Naive thymus-derived CD8-positive, alpha-beta T cell (primary cell): ENCODE measurements at regions not wholly inside any gene's neighbourhood (a gene's known extent, or its start where the extent isn't known, plus 50 kb on each side); places are given as distances from the start of the nearest gene placed in this dataset.

Source experiments
- ATAC-seq, 2 donors: fragments of 150-1000 bp; cut with Tn5 transposase in 1 of 2; sonication (Bioruptor Pico), chemical (Tn5 transposase) in 1 of 2; 1 replicate in 1 of 2; 2 replicates in 1 of 2; pipeline ENCODE4 v1.10.0; 2021; ENCODE audit warnings: mild to moderate bottlenecking in 2 of 2, moderate library complexity in 2 of 2
- POLR2A ChIA-PET: fragments of 350-600 bp; sonication (Branson Sonifier 250); formaldehyde crosslinking; loops from one replicate; lab custom pipeline; 2021; ENCODE audit warnings: antibody characterized with exemption; lab: Charles Lee
- DNase-seq, 10 donors: peaks; one replicate each; pipeline versions ENCODE4 v3.0.0 to v3.0.0-alpha.2; 2020 to 2022
- H3K27ac Mint-ChIP-seq, 10 donors: one replicate each; pipeline ENCODE4 v1.8.0; 2020 to 2022; ENCODE audit warnings: mild to moderate bottlenecking in 10 of 10, mixed read lengths in 10 of 10, moderate library complexity in 4 of 10, inconsistent platforms in 1 of 10
- H3K27me3 Mint-ChIP-seq, 5 donors: one replicate each; pipeline ENCODE4 v1.8.0; 2021 to 2022; ENCODE audit warnings: mixed read lengths in 5 of 5
- H3K36me3 Mint-ChIP-seq, 3 donors: one replicate each; pipeline ENCODE4 v1.8.0; 2020 to 2022; ENCODE audit warnings: mixed read lengths in 3 of 3, mild to moderate bottlenecking in 2 of 3, inconsistent platforms in 1 of 3
- H3K4me1 Mint-ChIP-seq, 4 donors: one replicate each; pipeline ENCODE4 v1.8.0; 2021 to 2022; ENCODE audit warnings: mixed read lengths in 4 of 4
- H3K4me3 Mint-ChIP-seq, 10 donors: one replicate each; pipeline ENCODE4 v1.8.0; 2020 to 2022; ENCODE audit warnings: mild to moderate bottlenecking in 10 of 10, mixed read lengths in 10 of 10, moderate library complexity in 6 of 10, inconsistent platforms in 1 of 10
- H3K9me3 Mint-ChIP-seq, 9 donors: one replicate each; pipeline ENCODE4 v1.8.0; 2020 to 2022; ENCODE audit warnings: mixed read lengths in 9 of 9, mild to moderate bottlenecking in 3 of 9, inconsistent platforms in 1 of 9, moderate library complexity in 1 of 9

DNA sequence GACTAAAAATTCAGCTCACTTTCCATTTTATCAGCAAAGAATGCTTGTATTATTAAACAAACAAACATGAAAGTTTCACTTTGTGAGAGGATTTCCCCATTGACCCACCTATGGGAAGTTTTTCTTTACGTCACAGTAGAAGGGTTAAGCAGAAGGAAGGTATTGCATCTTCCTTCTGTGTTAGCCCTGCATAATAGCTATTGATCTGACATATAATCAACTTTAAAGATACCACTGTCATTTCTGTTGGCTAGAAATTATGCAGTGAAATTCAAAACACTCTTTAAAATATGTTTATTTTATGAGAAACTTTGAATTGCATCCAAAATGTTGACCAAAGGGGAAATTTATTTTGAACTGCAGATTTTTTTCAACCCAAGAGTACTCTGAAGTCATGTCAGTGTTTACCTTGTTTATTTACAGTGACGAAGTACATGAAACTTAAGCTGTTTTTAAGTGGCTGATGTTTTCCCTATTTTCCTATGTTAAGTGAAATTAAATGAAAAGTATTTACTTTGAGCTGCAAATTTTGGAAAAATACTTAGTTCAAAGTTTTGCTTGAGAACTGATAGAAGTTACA, 566.4 kb downstream of the ZEB2 start:
- H3K9me3 Mint-ChIP-seq: no peaks in the 10 kb centered on the region
- no peak overlapping the region for H3K27ac Mint-ChIP-seq
- H3K4me1 Mint-ChIP-seq: no peaks in the 10 kb centered on the region
- no peak overlapping the region for H3K4me3 Mint-ChIP-seq
- POLR2A ChIA-PET: no interaction called here
- H3K36me3 Mint-ChIP-seq: peaks cover 0 to 3% (median 0%) of the 10 kb centered on the region in 3 donors
- no peaks in the 10 kb centered on the region for H3K27me3 Mint-ChIP-seq
- DNase-seq: no peak
- ATAC-seq: no peak

DNA sequence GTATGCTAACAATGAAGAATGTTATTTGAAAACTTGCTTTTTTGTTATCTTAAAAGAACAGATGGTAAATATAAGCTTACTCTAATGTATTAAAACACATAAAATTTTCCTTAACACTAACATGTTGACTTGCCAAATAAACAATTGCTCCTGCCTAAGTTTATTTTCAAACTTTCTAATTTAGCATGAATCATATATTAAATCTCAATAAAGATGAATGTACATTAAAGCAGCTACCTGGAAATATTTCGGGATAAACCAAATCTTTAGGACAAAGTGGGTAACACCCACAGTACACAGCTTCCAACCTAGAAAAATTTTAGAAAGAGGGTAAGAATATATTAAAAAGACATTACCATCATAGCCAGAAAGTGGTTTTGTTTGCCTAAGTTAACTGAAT, 567.4 kb downstream of the ZEB2 start:
- Mint-ChIP-seq H3K27ac (no peak overlapping the region), H3K4me1 (no peaks in the 10 kb centered on the region), H3K4me3 (no peak overlapping the region), H3K9me3 (no peaks in the 10 kb centered on the region), H3K36me3 (peaks cover 0 to 6% (median 2%) of the 10 kb centered on the region in 3 donors), H3K27me3 (no peaks in the 10 kb centered on the region)
- POLR2A ChIA-PET: interaction anchor here (0.6 kb wide), 1 partner anchor 347 kb away, joined by 5 read pairs; no protein-coding TSS in a partner anchor
- ATAC-seq: no peak
- no peak for DNase-seq

DNA sequence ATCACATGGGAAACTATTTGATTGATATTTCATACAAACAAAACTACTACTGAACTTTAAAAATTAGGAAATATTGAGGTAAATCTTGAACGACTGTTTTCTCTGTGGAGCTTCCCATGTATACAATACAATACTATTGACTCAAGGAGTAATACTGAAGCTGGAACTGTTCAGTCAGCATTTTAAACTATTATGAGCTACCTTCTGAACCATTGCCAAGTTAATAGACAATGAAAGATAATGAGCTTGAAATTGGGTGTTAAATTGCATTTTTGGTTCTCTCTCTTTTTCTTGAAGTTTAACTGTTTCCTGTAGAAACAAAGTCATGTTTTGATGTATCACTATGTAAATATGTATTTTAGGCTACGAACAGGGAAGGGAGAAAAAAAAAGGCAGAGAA, 569.2 kb downstream of the ZEB2 start:
- Mint-ChIP-seq H3K27ac (no peak overlapping the region), H3K36me3 (peaks cover 10 to 24% (median 17%) of the 10 kb centered on the region in 3 donors), H3K9me3 (no peaks in the 10 kb centered on the region), H3K27me3 (no peaks in the 10 kb centered on the region), H3K4me3 (no peak overlapping the region), H3K4me1 (no peaks in the 10 kb centered on the region)
- POLR2A ChIA-PET: no interaction called here
- no peak for ATAC-seq
- no peak for DNase-seq

DNA sequence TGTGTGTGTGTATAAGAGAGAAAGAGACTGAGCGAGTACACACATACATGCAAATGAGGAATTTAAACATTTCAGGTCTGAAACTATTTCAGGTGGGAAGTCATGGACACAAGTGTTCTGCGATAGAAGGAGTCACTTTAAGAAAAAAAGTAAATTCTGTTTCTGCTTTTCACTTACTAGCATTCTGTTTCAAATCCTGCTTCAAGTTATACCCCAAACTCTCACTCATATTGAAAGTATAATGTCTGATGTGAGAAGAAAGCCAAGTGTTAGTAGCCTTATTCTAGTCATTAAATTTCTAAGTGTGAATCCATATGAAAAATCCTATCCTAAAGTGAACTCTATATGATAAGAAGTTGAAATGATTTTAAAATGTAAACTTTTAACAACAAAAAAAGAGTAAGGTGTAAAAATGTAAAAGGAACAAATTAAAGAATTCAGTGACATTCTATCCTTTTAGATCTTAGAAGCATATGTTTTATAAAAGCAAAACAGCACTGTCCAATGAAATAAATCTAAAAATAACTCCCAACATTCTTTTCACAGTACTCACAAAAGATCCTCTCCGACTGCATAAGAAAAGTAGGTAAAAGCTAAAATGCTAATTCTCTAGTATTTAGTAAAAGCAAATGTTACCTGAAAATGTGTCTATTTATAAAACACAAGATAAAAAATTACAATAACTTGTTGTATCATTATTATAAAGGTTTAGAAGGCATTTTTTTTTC, 570.6 kb downstream of the ZEB2 start:
- POLR2A ChIA-PET: no interaction called here
- Mint-ChIP-seq H3K27me3 (no peaks in the 10 kb centered on the region), H3K4me1 (no peaks in the 10 kb centered on the region), H3K9me3 (no peaks in the 10 kb centered on the region), H3K36me3 (peaks cover 17 to 31% (median 20%) of the 10 kb centered on the region in 3 donors), H3K27ac (no peak overlapping the region), H3K4me3 (no peak overlapping the region)
- DNase-seq (no peak), ATAC-seq (no peak)

DNA sequence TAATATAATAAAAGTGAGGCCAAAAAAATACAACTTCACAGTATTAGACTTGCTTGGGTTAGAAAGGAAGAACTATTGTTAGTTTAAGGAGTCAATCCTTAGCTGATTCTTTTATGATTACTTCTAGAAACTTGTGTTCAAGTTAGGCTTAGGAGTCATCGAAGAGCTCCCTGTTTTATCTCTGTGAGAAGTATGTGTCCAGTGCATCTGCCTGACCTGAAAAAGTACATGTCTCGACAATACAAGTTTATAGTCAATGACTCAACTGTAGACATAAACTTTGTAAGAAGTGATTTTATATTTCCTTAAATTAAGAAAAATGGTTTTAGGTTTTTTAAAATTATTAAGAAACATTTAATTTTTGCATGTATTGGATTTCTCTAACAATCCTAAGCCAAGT, 571.2 kb downstream of the ZEB2 start:
- Mint-ChIP-seq H3K27ac (no peak overlapping the region), H3K9me3 (no peaks in the 10 kb centered on the region), H3K4me3 (no peak overlapping the region), H3K4me1 (no peaks in the 10 kb centered on the region), H3K36me3 (peaks cover 17 to 31% (median 20%) of the 10 kb centered on the region in 3 donors), H3K27me3 (no peaks in the 10 kb centered on the region)
- ATAC-seq: no peak
- no peak for DNase-seq
- POLR2A ChIA-PET: no interaction called here

DNA sequence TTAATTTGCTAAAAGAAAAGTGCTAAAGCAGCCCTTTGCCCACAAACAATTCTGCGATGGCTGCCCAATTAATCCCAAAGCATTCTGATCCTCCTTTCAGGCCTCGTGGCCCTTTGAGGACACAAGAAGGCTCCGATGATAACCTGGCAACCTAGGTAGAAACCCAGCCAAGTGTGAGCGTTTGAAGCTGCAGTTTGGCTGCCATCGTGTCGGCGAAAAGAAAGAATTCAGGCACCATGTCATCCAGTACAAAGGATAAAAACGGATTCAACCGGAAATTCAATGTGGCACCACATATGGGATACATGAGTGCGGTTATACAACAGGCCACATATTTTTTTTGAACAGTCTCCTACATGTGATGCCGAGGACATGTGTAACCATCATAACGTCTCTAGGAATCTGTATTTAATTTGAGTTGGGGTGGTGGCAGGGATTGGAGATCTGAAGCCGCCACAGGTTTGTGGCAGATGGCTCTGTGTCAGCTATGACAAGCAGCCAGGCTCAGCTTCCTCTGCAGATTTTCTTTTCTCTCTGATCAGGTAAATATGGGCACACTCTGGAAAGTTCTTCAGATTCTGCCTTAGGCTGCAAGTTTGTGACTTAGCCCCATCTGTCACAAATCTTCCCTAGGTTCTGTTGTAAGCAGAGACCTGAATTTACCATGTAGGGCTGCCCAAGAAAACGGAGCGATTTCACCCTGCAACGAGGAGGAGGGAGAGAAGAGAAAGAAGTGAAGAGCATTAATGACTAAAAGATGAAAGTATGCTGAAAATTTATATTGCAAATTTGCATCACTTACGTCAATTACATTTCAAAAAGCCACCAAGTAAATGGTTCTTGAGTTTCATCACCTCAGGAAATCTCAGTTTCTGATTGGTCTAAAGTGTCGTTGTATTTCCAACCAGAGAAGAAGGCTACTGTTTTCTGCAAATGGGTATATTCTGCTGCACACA, 573.2 kb downstream of the ZEB2 start:
- no peak for DNase-seq
- H3K4me1 Mint-ChIP-seq: no peaks in the 10 kb centered on the region
- peaks cover 0 to 3% (median under 1%) of the 10 kb centered on the region in 5 donors for H3K27me3 Mint-ChIP-seq
- H3K4me3 Mint-ChIP-seq: no peak overlapping the region
- H3K9me3 Mint-ChIP-seq: no peaks in the 10 kb centered on the region
- H3K27ac Mint-ChIP-seq: no peak overlapping the region
- ATAC-seq: no peak
- POLR2A ChIA-PET: no interaction called here
- H3K36me3 Mint-ChIP-seq: peaks cover 20 to 41% (median 20%) of the 10 kb centered on the region in 3 donors

DNA sequence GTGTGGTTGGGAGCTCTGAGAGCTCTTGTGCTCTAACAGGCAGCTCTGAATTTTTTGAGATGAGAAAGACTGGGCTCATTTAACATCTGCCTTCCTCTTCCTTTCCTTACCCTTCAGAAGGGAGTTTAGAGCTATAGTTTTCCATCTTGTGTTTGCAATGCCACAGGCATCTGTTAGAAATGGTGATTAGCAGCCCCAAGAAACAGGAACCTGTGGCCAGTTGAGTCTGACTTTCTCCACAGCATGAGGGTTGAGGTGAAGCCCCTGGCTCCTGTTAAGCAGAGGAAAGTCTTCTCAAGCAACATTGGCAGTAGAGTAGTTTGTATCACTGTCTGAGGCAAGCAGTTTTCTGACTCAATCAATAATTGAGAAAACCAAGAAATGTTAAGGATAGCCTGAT, 577.4 kb downstream of the ZEB2 start:
- Mint-ChIP-seq H3K27me3 (peaks cover 10 to 41% (median 24%) of the 10 kb centered on the region in 5 donors), H3K4me1 (peaks cover 3 to 9% (median 8%) of the 10 kb centered on the region in 4 donors), H3K36me3 (peaks cover 17 to 36% (median 20%) of the 10 kb centered on the region in 3 donors), H3K4me3 (no peak overlapping the region), H3K9me3 (peaks cover 0 to 1% (median 0%) of the 10 kb centered on the region in 9 donors), H3K27ac (no peak overlapping the region)
- DNase-seq (no peak), ATAC-seq (no peak)
- POLR2A ChIA-PET: no interaction called here

DNA sequence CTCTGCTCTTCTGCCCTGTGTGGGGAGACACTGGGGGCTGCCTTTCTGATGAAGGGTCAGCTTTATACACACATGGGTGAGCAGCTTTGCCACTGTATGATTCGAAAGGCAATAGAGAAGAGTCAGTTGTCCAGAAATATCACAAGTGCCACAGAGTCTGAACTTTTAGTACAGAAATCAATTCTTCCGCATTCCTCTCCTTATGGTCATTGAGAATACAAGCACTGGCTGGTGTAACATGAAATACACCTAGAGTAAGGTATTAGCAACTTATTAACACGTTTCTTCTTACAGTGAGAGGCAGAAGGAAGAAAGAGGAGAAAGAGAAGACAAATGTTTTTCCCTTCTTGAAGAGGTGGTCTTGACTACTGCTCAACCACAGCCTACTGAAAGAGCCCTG, 579.2 kb downstream of the ZEB2 start:
- no peak overlapping the region for H3K27ac Mint-ChIP-seq
- H3K4me1 Mint-ChIP-seq: peaks cover 3 to 16% (median 14%) of the 10 kb centered on the region in 4 donors
- DNase-seq: no peak
- H3K27me3 Mint-ChIP-seq: peaks cover 18 to 51% (median 34%) of the 10 kb centered on the region in 5 donors
- no peak overlapping the region for H3K4me3 Mint-ChIP-seq
- POLR2A ChIA-PET: no interaction called here
- no peak for ATAC-seq
- H3K36me3 Mint-ChIP-seq: peaks cover 3 to 19% (median 10%) of the 10 kb centered on the region in 3 donors
- peaks cover 0 to 1% (median 0%) of the 10 kb centered on the region in 9 donors for H3K9me3 Mint-ChIP-seq

DNA sequence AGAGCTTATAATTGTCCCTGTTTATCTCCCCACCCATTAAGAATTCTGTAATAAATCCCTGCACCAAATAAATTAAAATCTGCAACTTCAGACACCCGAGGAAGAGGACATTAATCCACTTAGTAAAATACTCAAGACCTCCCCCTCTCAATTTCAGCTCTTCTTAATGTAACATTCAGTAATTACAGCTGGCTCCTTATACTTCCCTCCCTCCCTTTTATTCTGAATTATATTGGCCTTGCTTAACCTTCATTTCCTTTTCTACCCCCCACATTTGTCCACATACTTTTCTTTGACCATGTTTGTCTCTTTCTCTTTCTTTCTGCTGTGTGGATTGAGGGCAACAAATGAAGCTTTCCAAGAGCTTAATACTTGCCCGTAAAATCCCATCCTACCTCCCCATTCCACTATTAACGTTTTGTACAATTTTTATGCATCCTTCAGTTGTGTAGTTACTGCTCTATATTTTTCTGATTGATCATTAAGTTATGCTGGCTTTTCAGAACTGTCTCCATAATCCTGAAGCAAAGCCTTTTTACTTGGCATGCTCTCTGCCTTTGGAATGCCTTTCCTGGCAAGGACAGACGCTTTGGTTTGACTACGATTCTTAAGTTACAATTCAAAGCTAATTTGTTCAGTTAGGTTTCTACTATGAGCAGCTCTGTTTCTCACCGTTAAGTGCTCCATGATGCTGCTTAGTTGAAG, 580.1 kb downstream of the ZEB2 start:
- ATAC-seq (no peak), DNase-seq (no peak)
- Mint-ChIP-seq H3K4me3 (no peak overlapping the region), H3K27me3 (peaks cover 18 to 57% (median 35%) of the 10 kb centered on the region in 5 donors), H3K36me3 (peaks cover 2 to 12% (median 3%) of the 10 kb centered on the region in 3 donors), H3K27ac (no peak overlapping the region), H3K4me1 (peaks cover 3 to 16% (median 14%) of the 10 kb centered on the region in 4 donors), H3K9me3 (peaks cover 0 to 1% (median 0%) of the 10 kb centered on the region in 9 donors)
- POLR2A ChIA-PET: no interaction called here

DNA sequence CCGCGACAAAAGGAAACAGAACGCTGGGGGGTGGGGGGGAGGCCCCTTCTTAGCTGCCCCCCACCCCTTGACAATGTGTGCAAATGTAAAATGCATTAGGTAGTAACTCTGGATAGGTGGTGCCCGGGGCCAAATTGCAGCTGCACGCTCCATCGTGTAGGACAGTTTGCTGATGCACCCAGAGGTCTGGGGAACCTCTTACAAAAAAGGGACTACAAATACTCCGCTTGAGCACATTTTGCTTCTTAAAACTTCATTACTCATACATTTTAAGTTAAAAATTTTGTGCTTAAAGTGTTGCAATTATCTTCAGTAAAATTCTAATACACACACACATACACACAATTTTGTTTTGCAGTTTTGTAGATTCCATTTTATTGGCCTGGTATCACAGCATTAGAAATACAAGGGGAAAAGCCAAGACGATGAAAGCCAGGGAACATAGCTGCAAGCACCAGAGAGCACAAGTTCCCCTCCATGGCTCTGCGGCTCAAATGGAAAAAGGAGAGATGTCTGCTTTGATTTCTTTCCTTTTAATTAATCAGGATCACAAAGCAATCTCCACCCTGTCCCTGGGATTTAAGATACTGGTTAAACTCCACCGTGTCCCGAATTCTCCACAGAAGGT, 582.1 kb downstream of the ZEB2 start:
- POLR2A ChIA-PET: no interaction called here
- peak overlapping the region in 1 of 10 donors; percentile 58 for H3K27ac Mint-ChIP-seq
- peaks cover 21 to 76% (median 41%) of the 10 kb centered on the region in 5 donors for H3K27me3 Mint-ChIP-seq

DNA sequence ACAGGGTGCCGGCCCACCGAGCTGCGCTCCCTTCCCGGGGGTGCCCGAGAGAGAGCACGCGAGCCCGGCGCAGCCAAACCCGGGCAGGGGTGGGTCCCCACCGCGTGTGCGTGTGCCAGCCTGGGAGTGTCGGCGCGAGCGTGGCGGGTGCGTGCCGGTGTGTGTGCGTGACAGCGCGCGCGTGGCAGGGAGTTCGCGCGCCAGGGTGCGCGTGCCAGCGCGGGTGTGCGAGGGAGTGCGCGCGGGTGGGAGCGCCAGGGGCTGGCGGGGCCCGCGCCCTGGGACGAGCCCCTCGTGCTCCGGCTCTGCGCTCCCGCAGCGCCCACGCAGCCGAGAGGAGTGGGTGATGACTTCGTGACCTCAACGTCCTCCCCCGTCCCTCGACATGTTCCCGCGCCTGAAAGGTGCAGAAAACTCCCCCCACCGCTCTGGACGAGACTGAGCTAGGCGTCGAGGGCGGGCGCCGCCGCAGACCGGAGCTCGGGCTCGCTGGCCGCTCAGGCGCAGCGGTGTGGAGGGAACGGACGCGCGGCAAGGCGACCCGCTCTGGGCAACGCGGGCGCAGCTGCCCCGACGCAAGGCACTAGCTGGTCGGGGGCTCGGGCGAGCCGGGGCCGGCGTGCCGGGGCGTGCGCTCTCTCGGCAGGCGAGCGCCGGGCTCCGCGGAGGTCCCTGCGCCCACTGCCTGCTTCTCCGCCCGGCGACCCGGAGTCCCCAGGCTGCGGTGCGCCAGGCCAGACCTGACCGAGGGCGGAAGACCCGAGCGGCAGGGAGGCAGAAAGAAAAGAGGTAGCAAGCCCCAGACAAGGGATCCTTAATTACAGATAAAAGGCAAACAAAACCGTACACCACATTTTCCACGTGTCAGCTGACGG, 582.8 kb downstream of the ZEB2 start:
- Mint-ChIP-seq H3K27me3 (peaks cover 22 to 79% (median 42%) of the 10 kb centered on the region in 5 donors), H3K36me3 (peaks cover 0 to 2% (median 1%) of the 10 kb centered on the region in 3 donors), H3K27ac (no peak overlapping the region), H3K4me3 (peak overlapping the region in 6 of 10 donors; percentile 37 to 71 (median 56)), H3K4me1 (peaks cover 3 to 16% (median 14%) of the 10 kb centered on the region in 4 donors), H3K9me3 (peaks cover 0 to 1% (median 0%) of the 10 kb centered on the region in 9 donors)
- peak in 2 of 10 donors; percentile 2 to 4 for DNase-seq
- POLR2A ChIA-PET: no interaction called here
- ATAC-seq: peak in 1 of 2 donors; percentile 27

More for the DNA sequence above, 582.1 kb downstream of the ZEB2 start:
- ATAC-seq: no peak
- Mint-ChIP-seq H3K36me3 (peaks cover 0 to 9% (median 3%) of the 10 kb centered on the region in 3 donors), H3K9me3 (peaks cover 0 to 1% (median 0%) of the 10 kb centered on the region in 9 donors), H3K4me3 (peak overlapping the region in 9 of 10 donors; percentile 33 to 71 (median 48)), H3K4me1 (peaks cover 3 to 16% (median 14%) of the 10 kb centered on the region in 4 donors)
- no peak for DNase-seq
